GM12801 (cell line): ENCODE measurements at regions not wholly inside any gene's neighbourhood (a gene's known extent, or its start where the extent isn't known, plus 50 kb on each side); places are given as distances from the start of the nearest gene placed in this dataset.

Experiments used
- CTCF ChIP-seq: IDR thresholded peaks from one replicate; pipeline ENCODE4 v1.5.1; 2011; ENCODE audit warnings: control low read depth; ENCODE audit not compliant: insufficient read length; ENCODE audit errors: extremely low read depth

GRCh38 chr2:33729353-33729752 is 130.3 kb upstream of the FAM98A start:
- no peak for TF ChIP-seq CTCF

- no peak for TF ChIP-seq CTCF
Measured at GRCh38 chr2:33728106-33728505, 129.0 kb upstream of the FAM98A start.

- TF ChIP-seq CTCF: no peak
Measured at GRCh38 chr2:33727361-33728032, 128.4 kb upstream of the FAM98A start.

GRCh38 chr2:33726415-33726814 is 127.3 kb upstream of the FAM98A start:
- TF ChIP-seq CTCF: no peak

- no peak for TF ChIP-seq CTCF
Measured at GRCh38 chr2:33723329-33723728, 124.2 kb upstream of the FAM98A start.

- no peak for TF ChIP-seq CTCF
Measured at GRCh38 chr2:33719067-33719466, 120.0 kb upstream of the FAM98A start.

- no peak for TF ChIP-seq CTCF
Measured at GRCh38 chr2:33712674-33713073, 113.6 kb upstream of the FAM98A start.
